Fibroblast of lung (primary cell): ENCODE measurements at regions not wholly inside any gene's neighbourhood (a gene's known extent, or its start where the extent isn't known, plus 50 kb on each side); places are given as distances from the start of the nearest gene placed in this dataset.
A peak's percentile ranks its signal among the peaks of the same experiment; 100 is the strongest.
"Not testable (repeated sequence)": the region's sequence is repeated elsewhere in the genome, so short reads cannot be mapped to it uniquely, and the experiment has no call there.

Source experiments
- DNase-seq, 2 donors: peaks; one replicate each; pipeline versions ENCODE4 v3.0.0 to v3.0.0-alpha.2; 2010; ENCODE audit warnings: low read depth in 2 of 2
- H2AFZ ChIP-seq: 2 replicates; pipeline ENCODE4 v1.5.1; 2012; ENCODE audit warnings: low read length, control low read depth, inconsistent platforms
- H3K27ac ChIP-seq: 2 replicates; pipeline ENCODE4 v1.5.1; 2011; ENCODE audit warnings: low read length, control low read depth; ENCODE audit not compliant: insufficient read depth
- H3K27me3 ChIP-seq: 2 replicates; pipeline ENCODE4 v1.5.1; 2011; ENCODE audit warnings: mild to moderate bottlenecking, low read length; ENCODE audit not compliant: control insufficient read depth, insufficient read depth
- H3K36me3 ChIP-seq: 2 replicates; pipeline ENCODE4 v1.5.1; 2011; ENCODE audit warnings: low read length; ENCODE audit not compliant: control insufficient read depth, insufficient read depth
- H3K4me1 ChIP-seq: 2 replicates; pipeline ENCODE4 v1.5.1; 2011; ENCODE audit warnings: low read length; ENCODE audit not compliant: control insufficient read depth, insufficient read depth; ENCODE audit errors: extremely low read depth
- H3K4me2 ChIP-seq: 2 replicates; pipeline ENCODE4 v1.5.1; 2011; ENCODE audit warnings: low read length, control low read depth; ENCODE audit not compliant: insufficient read depth; ENCODE audit errors: extremely low read depth
- H3K4me3 ChIP-seq, 4 experiments: fragments of 200-600 bp in 1 of 4; sonication (generic) in 1 of 4; replicated peaks in 1 of 4; 2 replicates each; pipeline ENCODE4 v1.5.1; 2011 to 2016; ENCODE audit warnings: low read length in 4 of 4, low read depth in 3 of 4, mild to moderate bottlenecking in 3 of 4, control low read depth in 2 of 4, inconsistent platforms in 1 of 4, mixed read lengths in 1 of 4; ENCODE audit not compliant: insufficient read depth in 1 of 4; ENCODE audit errors: control extremely low read depth in 1 of 4
- H3K79me2 ChIP-seq: 2 replicates; pipeline ENCODE4 v1.5.1; 2012; ENCODE audit warnings: mild to moderate bottlenecking, low read length, inconsistent platforms; ENCODE audit not compliant: control insufficient read depth, insufficient read depth
- H3K9ac ChIP-seq: 2 replicates; pipeline ENCODE4 v1.5.1; 2011; ENCODE audit warnings: mild to moderate bottlenecking, low read length, control low read depth; ENCODE audit not compliant: insufficient read depth
- H3K9me3 ChIP-seq: 2 replicates; pipeline ENCODE4 v1.5.1; 2012; ENCODE audit warnings: low read depth, low read length; ENCODE audit not compliant: control insufficient read depth, insufficient read depth
- H4K20me1 ChIP-seq: 2 replicates; pipeline ENCODE4 v1.5.1; 2011; ENCODE audit warnings: low read length; ENCODE audit not compliant: control insufficient read depth, insufficient read depth; ENCODE audit errors: extremely low read depth

DNA sequence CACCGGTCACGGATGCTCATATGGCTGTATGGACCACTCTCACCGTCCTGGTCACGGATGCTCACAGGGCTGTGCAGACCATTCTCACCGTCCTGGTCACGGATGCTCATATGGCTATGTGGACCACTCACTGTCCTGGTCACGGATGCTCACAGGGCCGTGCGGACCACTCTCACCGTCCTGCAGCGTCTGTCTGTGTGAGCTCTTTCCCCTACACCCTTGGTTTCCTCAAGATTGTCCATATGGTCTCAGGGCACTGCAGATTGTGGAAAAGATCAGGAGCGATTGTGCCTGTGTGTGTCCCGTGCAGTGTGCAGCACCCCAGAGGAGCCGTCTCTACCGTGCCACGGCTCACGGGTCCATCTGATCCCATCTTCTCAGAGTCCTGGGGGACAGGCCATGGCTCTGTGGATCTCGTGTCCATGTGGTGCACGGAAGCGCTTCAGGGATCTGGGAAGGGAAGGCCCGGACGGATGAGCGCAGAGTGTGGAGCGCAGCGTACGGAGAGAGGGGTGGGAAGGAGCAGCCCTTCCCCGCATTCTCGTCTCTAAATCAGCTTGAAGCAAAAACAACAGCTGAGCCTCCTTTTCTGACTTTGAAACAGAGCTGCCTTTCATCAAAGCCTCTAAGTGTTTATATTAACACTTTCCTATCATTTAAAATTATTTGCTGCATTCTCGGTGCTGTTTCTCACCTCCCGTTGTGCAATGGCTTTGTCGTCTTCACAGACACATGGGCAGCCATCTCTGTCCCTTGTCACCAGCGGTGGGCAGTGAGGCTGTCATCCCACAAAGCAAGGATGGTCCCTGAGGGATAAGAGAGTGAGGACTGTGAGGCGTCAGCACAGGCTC is 208.0 kb downstream of the BANP start:
- not testable (repeated sequence) for H3K4me1 ChIP-seq, DNase-seq, H2AFZ ChIP-seq, H3K4me3 ChIP-seq, H3K9ac ChIP-seq, H3K79me2 ChIP-seq, H3K36me3 ChIP-seq, H4K20me1 ChIP-seq, H3K9me3 ChIP-seq, H3K4me2 ChIP-seq, H3K27me3 ChIP-seq, H3K27ac ChIP-seq

DNA sequence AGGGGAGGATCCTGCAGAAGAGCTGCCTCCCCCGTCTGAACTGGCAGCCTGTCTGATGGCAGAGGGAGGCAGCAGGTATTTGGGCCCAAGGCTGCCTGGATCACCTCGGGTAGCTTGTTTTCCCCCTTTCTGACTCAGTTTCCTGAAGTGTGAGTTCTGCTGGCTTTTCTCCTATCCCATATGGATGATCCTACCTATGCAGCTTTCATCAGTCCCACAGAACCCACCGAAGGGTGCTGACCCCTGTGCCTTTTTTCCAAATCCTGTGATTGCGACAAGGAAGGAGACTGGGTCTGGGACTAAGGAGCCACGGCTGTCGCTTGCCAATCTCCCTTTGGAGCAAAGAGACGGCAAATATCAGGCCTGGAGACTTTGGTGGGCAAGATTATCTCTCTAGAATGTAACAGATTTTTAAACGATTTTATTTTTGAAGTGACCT is 208.7 kb downstream of the BANP start:
- H3K4me3 ChIP-seq, H3K4me1 ChIP-seq, H3K4me2 ChIP-seq, H3K36me3 ChIP-seq, H2AFZ ChIP-seq, DNase-seq, H3K79me2 ChIP-seq, H3K27me3 ChIP-seq, H4K20me1 ChIP-seq, H3K9me3 ChIP-seq, H3K9ac ChIP-seq, H3K27ac ChIP-seq: not testable (repeated sequence)

DNA sequence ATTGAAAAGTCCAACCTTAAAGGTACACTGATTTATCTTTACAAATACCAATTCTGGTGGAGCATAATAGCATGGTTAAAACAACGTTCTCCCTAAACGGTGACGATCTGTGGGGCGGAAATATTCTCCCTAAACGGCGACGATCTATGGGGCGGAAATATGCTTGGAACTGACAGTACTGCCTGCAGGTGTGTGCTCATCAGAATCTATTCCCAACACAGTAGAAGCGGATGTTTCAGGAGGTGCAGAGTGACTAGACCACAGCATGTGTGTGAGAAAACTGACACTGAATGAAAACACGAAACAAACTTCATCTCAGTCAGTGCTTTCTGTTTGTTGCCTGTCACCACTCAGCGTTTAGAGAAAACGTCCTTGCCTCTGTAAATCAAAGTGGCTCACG is 210.0 kb downstream of the BANP start:
- H3K36me3 ChIP-seq, H3K9me3 ChIP-seq, H3K79me2 ChIP-seq, H3K4me1 ChIP-seq, H3K27ac ChIP-seq, H2AFZ ChIP-seq, DNase-seq, H3K27me3 ChIP-seq, H3K4me3 ChIP-seq, H3K9ac ChIP-seq, H4K20me1 ChIP-seq: not testable (repeated sequence)
- peak overlapping the region; percentile 48 for H3K4me2 ChIP-seq

DNA sequence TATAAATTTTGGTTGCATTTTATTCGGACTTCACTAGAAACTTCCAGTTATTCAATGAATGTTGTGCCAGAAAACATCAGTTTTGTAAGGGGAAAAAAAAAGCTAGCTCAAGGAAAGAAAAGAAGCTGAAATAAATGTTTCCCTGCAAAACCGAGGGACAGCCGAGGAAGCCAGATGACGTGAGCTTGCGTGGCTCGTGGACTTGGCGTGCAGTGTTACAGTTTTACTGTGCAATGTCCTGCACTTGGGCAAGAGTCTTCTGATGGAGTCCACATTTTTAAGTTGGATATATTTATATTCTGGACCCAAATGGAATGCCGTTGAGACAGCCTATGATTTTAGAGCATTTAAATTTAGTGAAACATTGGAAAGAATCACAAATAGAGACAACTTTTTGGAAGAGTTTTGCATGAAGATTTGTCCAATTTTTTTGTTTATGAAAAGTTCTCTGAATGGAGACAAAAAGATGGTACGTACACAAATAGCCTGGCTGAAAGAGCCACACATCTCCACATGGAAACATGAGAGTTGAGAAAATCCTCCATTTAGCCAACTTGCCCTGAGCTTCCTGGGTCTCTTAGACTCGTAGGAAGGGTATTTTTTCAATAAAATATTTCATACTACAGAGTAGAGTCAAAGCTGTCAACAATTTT is 210.5 kb downstream of the BANP start:
- H4K20me1 ChIP-seq, H3K4me3 ChIP-seq, H3K27ac ChIP-seq, H3K79me2 ChIP-seq, H3K4me1 ChIP-seq, H3K36me3 ChIP-seq, H3K9me3 ChIP-seq, H2AFZ ChIP-seq, H3K9ac ChIP-seq, H3K27me3 ChIP-seq: not testable (repeated sequence)
- peak overlapping the region; percentile 48 for H3K4me2 ChIP-seq
- peak in 1 of 2 donors; percentile 69 for DNase-seq

DNA sequence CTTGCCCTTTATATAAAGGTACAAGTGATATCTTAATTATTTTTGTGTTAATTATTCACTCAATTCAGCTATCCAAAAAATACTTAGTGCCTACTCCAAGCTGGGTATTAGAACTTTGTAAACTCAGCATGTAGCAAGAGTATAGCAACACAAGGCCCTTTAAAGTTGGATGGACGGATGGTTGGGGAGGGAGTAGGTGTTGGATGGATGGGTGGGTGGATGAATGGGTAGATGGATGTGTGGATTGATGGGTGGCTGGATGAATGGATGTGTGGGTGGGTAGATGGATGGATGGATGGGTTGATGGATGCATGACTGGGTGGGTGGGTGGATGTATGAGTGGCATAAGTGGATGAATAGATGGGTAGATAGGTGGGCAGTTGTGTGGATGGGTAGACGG is 211.5 kb downstream of the BANP start:
- not testable (repeated sequence) for H3K27me3 ChIP-seq, H3K36me3 ChIP-seq, H3K9me3 ChIP-seq, DNase-seq, H4K20me1 ChIP-seq, H3K4me3 ChIP-seq, H3K27ac ChIP-seq, H3K9ac ChIP-seq, H3K79me2 ChIP-seq, H2AFZ ChIP-seq, H3K4me1 ChIP-seq, H3K4me2 ChIP-seq

DNA sequence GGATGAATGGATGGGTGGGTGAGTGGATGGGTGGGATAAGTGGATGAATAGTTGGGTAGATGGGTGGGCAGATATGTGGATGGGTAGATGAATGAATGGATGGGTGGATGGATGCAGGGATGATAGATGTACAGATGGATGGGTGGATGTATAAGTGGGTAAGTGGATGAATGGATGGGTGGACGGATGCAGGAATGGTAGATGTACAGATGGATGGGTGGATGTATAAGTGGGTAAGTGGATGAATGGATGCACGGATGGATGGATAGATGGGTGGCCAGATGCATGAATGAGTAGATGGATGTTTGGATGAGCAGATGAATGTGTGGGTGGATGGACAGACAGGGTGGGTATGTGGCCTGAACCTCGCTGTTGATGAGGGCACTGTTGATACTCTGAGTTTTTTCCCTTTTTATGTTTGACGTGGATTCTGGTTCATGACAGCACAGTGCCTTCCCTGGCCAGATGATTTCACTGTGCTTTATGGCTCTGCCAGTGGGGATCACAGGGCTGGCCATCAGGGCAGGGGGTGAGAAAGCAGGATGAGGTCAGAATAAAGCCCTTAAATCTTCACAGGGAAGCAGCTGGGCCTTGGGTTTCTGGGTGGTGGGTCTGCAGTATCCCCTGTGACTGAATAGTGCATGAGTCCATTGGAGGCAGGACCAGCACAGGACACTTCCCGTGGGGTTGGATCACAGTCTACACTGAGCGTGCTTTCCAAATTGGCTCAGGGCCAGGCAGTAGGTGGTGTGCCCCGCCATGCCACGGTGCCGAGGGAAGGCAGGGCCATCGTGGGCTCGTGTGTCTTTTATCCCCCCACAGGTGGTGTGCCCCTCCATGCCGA is 213.2 kb downstream of the BANP start:
- H3K4me2 ChIP-seq, H3K27me3 ChIP-seq, H3K36me3 ChIP-seq: not testable (repeated sequence)

More for the DNA sequence above, 213.2 kb downstream of the BANP start:
- not testable (repeated sequence) for H2AFZ ChIP-seq, H3K4me1 ChIP-seq, H3K79me2 ChIP-seq, H4K20me1 ChIP-seq, H3K9ac ChIP-seq, H3K27ac ChIP-seq, H3K9me3 ChIP-seq, DNase-seq, H3K4me3 ChIP-seq
